ENCODE measurements at regions not wholly inside any gene's neighbourhood (a gene's known extent, or its start where the extent isn't known, plus 50 kb on each side); places are given as distances from the start of the nearest gene placed in this dataset.

GRCh38 chr15:73803806-73804205, 50.7 kb upstream of the INSYN1 start:
- DNase-seq = no peak

- no peak for DNase-seq
These were observed 52.4 kb upstream of the INSYN1 start for GRCh38 chr15:73805504-73806089.

- no peak for DNase-seq
These were observed 53.7 kb upstream of the INSYN1 start for GRCh38 chr15:73806698-73807483.

DNA sequence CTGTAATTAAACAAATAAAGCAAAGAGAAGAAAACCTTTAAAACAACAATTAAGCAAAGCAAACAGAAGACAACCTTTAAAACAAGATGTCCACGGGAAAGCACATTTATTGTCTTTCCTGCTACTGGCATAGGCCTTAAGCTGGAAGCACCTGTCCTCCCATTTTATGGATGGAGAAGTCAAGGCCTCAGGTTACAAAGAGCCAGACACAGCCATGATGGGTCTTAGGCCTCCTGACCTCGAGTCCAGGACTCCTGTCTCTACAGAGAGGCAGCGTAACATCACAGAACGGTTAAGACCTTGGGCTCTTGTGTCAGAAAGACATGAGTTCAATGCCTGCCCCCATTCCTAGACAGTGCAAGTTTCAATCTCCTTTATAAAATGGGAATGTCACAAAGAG, 54.7 kb upstream of the INSYN1 start:
- DNase-seq = no peak

- DNase-seq = peak; percentile 28
These were observed 56.8 kb upstream of the INSYN1 start for GRCh38 chr15:73809728-73810501.

GRCh38 chr15:73812806-73813465, 59.8 kb upstream of the INSYN1 start:
- DNase-seq = no peak

- no peak for DNase-seq
These were observed 59.8 kb upstream of the TBC1D21 start for GRCh38 chr15:73813589-73813988.

DNA sequence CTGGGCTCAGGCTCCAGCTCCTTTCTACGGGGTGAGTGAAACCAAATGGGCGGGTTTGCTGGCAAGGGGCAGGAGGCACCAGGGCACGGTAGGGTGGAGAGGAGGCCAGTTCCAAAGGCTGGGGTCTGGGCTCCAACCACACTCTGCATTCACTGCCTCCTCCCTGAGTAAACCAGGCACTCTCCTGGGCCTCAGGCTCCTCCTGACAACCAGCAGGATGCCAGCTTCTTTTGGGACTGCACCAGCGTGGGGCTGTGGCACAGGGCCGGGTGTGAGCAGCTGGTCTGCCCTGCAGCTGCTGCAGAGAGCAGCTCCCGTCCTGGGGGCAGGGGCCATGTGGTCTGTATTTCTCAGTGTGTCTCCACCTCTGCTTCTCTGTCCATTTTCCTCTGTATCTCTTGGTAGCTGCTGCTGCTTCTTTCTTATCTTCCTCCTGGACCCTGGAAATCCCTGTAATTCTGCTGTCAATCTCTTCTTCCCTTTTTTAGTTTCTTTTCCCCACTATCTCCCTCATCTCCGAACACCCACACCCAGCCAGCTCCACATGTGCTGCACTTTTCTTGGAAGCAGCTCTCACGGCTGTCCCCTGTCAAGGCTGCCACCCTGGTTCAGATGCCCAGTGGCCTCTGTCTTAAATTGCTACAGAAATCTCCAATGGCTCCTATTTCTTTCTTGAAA, 54.9 kb upstream of the TBC1D21 start:
- DNase-seq = no peak

DNA sequence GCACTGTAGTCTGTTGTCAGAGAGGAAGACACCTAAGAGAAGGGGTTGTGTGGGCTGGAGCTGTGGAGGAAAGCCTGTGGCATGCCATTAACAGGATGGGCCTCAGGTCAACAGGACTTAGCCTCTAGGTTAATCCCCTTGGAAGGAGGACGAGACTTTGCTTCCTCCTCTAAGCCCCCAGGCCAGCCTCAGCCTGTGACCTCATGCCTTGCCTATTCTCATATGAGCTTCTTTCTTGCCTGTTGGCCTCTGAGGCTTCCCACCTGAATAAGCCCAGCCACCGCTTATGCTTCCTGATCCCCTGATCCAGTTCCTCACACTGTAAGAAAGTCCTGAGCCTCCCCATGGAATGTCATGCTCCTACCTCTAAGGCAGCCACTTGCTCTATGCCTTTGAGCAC, 52.2 kb upstream of the TBC1D21 start:
- no peak for DNase-seq

DNA sequence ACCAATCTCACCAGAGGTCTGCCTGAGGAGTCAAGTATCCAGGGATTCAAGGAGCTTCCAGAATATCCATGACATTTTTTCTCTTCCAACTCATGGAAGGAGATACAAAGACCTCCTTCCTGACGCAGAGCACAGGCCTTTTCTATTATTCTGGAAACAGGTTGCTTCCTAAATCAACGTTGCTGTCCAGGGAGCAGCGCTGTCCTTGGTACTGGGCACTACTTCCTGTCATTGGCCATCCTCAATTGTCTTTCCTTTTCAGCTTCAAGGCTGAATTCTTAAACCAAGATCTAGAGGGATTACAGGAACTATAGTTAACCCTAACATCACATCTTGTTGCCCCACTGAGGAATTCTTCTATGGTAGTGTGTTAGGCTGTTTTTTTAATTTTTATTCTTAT, 50.4 kb upstream of the TBC1D21 start:
- peak; percentile 31 for DNase-seq
